Kidney (tissue), 13 donors: ENCODE measurements at regions not wholly inside any gene's neighbourhood (a gene's known extent, or its start where the extent isn't known, plus 50 kb on each side); places are given as distances from the start of the nearest gene placed in this dataset.

ENCODE experiments used
- DNase-seq, 5 donors: peaks; one replicate each; pipeline ENCODE4 v3.0.0-alpha.2; 2013 to 2020
- FAIRE-seq: peaks from 2 replicates; lab custom pipeline; 2012; peaks lifted over from hg19 to GRCh38; lab: Jason Lieb, UNC
- H3K27ac ChIP-seq, 2 donors: one replicate each; pipeline ENCODE4 v1.7.0; 2013; ENCODE audit warnings: low read depth in 2 of 2, low read length in 2 of 2, inconsistent platforms in 1 of 2
- H3K27me3 ChIP-seq: one replicate; pipeline ENCODE4 v1.7.1; 2013; ENCODE audit warnings: low read length, inconsistent platforms; ENCODE audit not compliant: control insufficient read depth, insufficient read depth
- H3K36me3 ChIP-seq, 3 donors: one replicate each; pipeline versions ENCODE4 v1.7.0 to v1.7.1; 2013; ENCODE audit warnings: low read length in 3 of 3, control low read depth in 1 of 3, inconsistent platforms in 1 of 3; ENCODE audit not compliant: insufficient read depth in 3 of 3, control insufficient read depth in 2 of 3
- H3K4me1 ChIP-seq, 3 donors: one replicate each; pipeline versions ENCODE4 v1.7.0 to v1.7.1; 2013; ENCODE audit warnings: low read length in 3 of 3, inconsistent platforms in 1 of 3, low read depth in 1 of 3; ENCODE audit not compliant: control insufficient read depth in 2 of 3, insufficient read depth in 2 of 3
- H3K4me3 ChIP-seq, 3 donors: one replicate each; pipeline versions ENCODE4 v1.7.0 to v1.8.1; 2013; ENCODE audit warnings: low read length in 3 of 3, control low read depth in 1 of 3, inconsistent platforms in 1 of 3
- H3K9ac ChIP-seq, 3 donors: one replicate each; pipeline versions ENCODE4 v1.7.0 to v1.7.1; 2013; ENCODE audit warnings: low read length in 3 of 3, control low read depth in 1 of 3, inconsistent platforms in 1 of 3
- H3K9me3 ChIP-seq, 3 donors: one replicate each; pipeline versions ENCODE4 v1.7.0 to v1.7.1; 2013; ENCODE audit warnings: low read length in 3 of 3, control low read depth in 1 of 3, inconsistent platforms in 1 of 3; ENCODE audit not compliant: control insufficient read depth in 2 of 3, insufficient read depth in 1 of 3
- CTCF ChIP-seq: IDR thresholded peaks from 3 replicates; pipeline ENCODE4 v1.5.1; 2012; ENCODE audit warnings: mild to moderate bottlenecking, moderate library complexity, borderline replicate concordance; ENCODE audit not compliant: insufficient read depth; ENCODE audit errors: extremely low read depth
- intact Hi-C: fragments of 100-400 bp; cut with DNase I; formaldehyde crosslinking; loops from one replicate; pipeline ENCODE4 v1.11.1; 2022
- donor health status: control.
- donor health status: control.
- donor health status: control.
- donor health status: control.
- donor health status: control.
- donor health status: DM: yes; HTN: yes; CAD: no.
- donor health status: Normal renal cell carcinoma (clear cell type).

DNA sequence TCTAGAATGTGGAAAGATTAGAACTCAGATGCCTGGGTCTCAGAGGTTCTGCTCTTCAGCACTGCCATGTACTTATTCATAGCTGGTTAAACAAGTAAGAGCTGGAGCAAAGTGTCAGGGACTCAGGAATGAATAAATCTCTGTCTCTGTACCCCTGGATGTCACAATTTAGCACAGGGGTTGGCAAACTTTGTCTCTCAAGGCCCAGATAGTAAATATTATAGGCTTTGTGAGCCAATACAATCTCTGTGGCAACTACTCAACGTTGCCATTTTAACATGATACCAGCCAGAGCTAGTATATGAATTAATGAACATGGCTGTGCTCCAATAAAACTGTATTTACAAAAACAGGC lies 220.3 kb upstream of the MON1B start:
- intact Hi-C loops: no loop called here
- Histone ChIP-seq H3K9ac (no peak overlapping the region), H3K9me3 (no peaks in the 10 kb centered on the region), H3K27ac (no peak overlapping the region), H3K36me3 (no peaks in the 10 kb centered on the region), H3K27me3 (no peaks in the 10 kb centered on the region), H3K4me1 (no peaks in the 10 kb centered on the region), H3K4me3 (no peak overlapping the region)
- DNase-seq: no peak
- FAIRE-seq: no peak
- no peak for TF ChIP-seq CTCF

- Histone ChIP-seq H3K4me3 (no peak overlapping the region), H3K27me3 (no peaks in the 10 kb centered on the region), H3K36me3 (no peaks in the 10 kb centered on the region), H3K9ac (no peak overlapping the region), H3K27ac (no peak overlapping the region), H3K9me3 (no peaks in the 10 kb centered on the region), H3K4me1 (no peaks in the 10 kb centered on the region)
- DNase-seq (no peak), FAIRE-seq (no peak)
- TF ChIP-seq CTCF: no peak
- intact Hi-C loops: no loop called here
Measured at GRCh38 chr16:76976101-76976500, 214.9 kb upstream of the MON1B start.

DNA sequence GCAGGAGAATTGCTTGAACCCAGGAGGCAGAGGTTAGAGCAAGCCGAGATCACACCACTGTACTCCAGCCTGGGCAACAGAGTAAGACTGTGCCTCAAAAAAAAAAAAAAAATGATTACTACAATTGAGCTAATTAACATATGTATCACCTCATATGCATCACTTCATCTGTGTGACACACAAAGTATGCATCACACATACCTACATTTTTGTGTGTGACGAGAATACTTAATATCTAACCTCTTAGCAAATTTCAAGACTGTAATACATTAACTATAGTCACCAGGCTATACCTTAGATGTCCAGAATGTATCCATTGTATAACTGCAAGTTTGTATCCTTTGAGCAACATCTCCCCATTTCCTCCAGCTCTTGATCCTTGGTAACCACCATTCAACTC lies 214.2 kb upstream of the MON1B start:
- FAIRE-seq: no peak
- no peaks in the 10 kb centered on the region for H3K4me1 ChIP-seq
- intact Hi-C loops: no loop called here

More for the DNA sequence above, 214.2 kb upstream of the MON1B start:
- no peak overlapping the region for H3K27ac ChIP-seq
- H3K36me3 ChIP-seq: no peaks in the 10 kb centered on the region
- no peak for TF ChIP-seq CTCF
- H3K9ac ChIP-seq: no peak overlapping the region
- DNase-seq: no peak
- no peak overlapping the region for H3K4me3 ChIP-seq
- no peaks in the 10 kb centered on the region for H3K27me3 ChIP-seq
- H3K9me3 ChIP-seq: no peaks in the 10 kb centered on the region
